ENCODE measurements at regions not wholly inside any gene's neighbourhood (a gene's known extent, or its start where the extent isn't known, plus 50 kb on each side); places are given as distances from the start of the nearest gene placed in this dataset.

DNA sequence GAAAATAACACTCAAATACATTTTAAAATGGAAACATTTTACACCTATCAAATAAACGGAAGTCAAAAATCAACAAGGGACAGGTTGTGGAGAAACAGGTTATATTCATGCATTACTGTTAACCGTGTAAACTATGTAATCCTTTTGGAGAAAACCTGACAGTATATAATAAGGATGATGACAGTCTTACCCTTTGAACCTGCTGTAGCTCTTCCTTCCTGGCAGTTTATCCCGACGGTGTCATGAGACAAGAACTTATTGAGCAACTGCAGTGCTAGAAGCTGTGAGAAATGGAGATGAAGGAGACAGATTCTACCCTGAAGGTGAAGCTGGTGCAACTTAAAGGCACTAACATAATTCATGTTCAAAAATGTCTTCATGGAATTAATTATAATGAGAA lies 76.7 kb downstream of the PLEKHG1 start:
- H3K9me3 ChIP-seq (ENCODE audit: insufficient read depth, low read length), result no peaks in the 10 kb centered on the region
- no peaks in the 10 kb centered on the region for H3F3A ChIP-seq (ENCODE audit: insufficient read depth)
- H3K9ac ChIP-seq (ENCODE audit: low read length), result no peak overlapping the region
- no peak overlapping the region for H3K27ac ChIP-seq (ENCODE audit: low read depth, low read length)
- H3K79me2 ChIP-seq (ENCODE audit: insufficient read depth, low read length), result no peaks in the 10 kb centered on the region
- no peak overlapping the region for H3K4me2 ChIP-seq (ENCODE audit: low read depth, low read length, poor library complexity, severe bottlenecking)
- no peaks in the 10 kb centered on the region; the same call in 1 of the 2 replicates for H3K36me3 ChIP-seq (ENCODE audit: low read length)
- 0 out of 2 replicates have a peak, but pooled peaks cover 3% of the 10 kb centered on the region for H4K20me1 ChIP-seq (ENCODE audit: low read depth, low read length)
- H2AFZ ChIP-seq (ENCODE audit: low read depth, low read length, severe bottlenecking), result no peak overlapping the region
- H3K4me3 ChIP-seq (ENCODE audit: insufficient read depth, low read length, poor library complexity, severe bottlenecking), result no peak overlapping the region
- TF ChIP-seq EZH2phosphoT487 (conservative IDR thresholded peaks at IDR 0.05; ENCODE audit: low read length), result no peak
- TF ChIP-seq, protein P1, sequence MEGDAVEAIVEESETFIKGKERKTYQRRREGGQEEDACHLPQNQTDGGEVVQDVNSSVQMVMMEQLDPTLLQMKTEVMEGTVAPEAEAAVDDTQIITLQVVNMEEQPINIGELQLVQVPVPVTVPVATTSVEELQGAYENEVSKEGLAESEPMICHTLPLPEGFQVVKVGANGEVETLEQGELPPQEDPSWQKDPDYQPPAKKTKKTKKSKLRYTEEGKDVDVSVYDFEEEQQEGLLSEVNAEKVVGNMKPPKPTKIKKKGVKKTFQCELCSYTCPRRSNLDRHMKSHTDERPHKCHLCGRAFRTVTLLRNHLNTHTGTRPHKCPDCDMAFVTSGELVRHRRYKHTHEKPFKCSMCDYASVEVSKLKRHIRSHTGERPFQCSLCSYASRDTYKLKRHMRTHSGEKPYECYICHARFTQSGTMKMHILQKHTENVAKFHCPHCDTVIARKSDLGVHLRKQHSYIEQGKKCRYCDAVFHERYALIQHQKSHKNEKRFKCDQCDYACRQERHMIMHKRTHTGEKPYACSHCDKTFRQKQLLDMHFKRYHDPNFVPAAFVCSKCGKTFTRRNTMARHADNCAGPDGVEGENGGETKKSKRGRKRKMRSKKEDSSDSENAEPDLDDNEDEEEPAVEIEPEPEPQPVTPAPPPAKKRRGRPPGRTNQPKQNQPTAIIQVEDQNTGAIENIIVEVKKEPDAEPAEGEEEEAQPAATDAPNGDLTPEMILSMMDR (IDR thresholded peaks at IDR 0.05; ENCODE audit: insufficient read depth, low read length, poor library complexity, severe bottlenecking), result no peak
- H3K27me3 ChIP-seq (ENCODE audit: low read length), result no peaks in the 10 kb centered on the region
- no peaks in the 10 kb centered on the region for H3K9me2 ChIP-seq (replicated peaks; ENCODE audit: insufficient read depth, low read length)

DNA sequence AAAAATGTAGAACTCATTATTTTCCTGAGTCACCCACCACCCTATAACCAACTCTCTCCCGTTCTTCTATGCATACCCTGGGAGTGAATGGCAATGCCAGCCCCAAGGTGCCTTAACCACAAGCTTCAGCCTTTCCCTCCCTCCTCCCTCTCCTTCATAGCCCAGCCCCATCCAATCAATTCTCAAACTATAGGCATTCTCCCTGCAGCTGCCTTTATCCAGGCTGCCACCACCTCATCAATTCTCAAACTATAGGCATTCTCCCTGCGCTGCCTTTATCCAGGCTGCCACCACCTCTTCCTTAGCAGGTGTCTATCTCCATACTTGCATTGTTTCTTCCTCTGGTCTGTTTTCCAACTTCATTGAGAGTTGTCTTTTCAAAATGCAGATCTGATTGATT lies 77.1 kb downstream of the PLEKHG1 start:
- TF ChIP-seq, protein P1 (IDR thresholded peaks at IDR 0.05; ENCODE audit: insufficient read depth, low read length, poor library complexity, severe bottlenecking), result no peak
- no peak for TF ChIP-seq EZH2phosphoT487 (conservative IDR thresholded peaks at IDR 0.05; ENCODE audit: low read length)
- H4K20me1 ChIP-seq (ENCODE audit: low read depth, low read length), result 0 out of 2 replicates have a peak, but pooled peaks cover 3% of the 10 kb centered on the region

DNA sequence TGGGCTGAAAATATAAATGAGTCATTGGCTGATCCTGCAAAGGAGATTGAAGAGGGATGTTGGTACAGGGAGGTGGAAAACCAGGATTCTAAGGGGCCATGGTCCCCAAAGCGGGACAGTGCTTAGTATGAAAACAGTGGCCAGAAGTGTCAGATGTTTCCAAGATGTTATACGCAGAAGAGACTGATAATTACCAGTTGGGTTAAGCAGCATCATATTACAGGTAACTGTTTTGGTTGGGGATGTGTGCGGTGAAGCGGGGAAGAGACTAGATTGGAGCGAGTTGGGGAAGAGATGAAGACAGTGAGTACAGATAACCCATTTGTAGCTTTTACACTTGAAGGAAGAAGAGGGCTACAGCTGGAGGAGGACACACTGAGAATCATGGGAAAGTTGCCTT lies 80.8 kb downstream of the PLEKHG1 start:
- Histone ChIP-seq H3K27ac (ENCODE audit: low read depth, low read length) (no peak overlapping the region), H3K27me3 (ENCODE audit: low read length) (no peaks in the 10 kb centered on the region), H3K9me3 (ENCODE audit: insufficient read depth, low read length) (no peaks in the 10 kb centered on the region), H3K9me2 (replicated peaks; ENCODE audit: insufficient read depth, low read length) (no peaks in the 10 kb centered on the region), H3K36me3 (ENCODE audit: low read length) (no peaks in the 10 kb centered on the region; the same call in 1 of the 2 replicates), H3K9ac (ENCODE audit: low read length) (no peak overlapping the region), H4K20me1 (ENCODE audit: low read depth, low read length) (0 out of 2 replicates have a peak, but pooled peaks cover 3% of the 10 kb centered on the region), H2AFZ (ENCODE audit: low read depth, low read length, severe bottlenecking) (no peak overlapping the region), H3K4me3 (ENCODE audit: insufficient read depth, low read length, poor library complexity, severe bottlenecking) (no peak overlapping the region), H3K4me2 (ENCODE audit: low read depth, low read length, poor library complexity, severe bottlenecking) (no peak overlapping the region), H3F3A (ENCODE audit: insufficient read depth) (no peaks in the 10 kb centered on the region), H3K79me2 (ENCODE audit: insufficient read depth, low read length) (no peaks in the 10 kb centered on the region)
- TF ChIP-seq, protein P1 (IDR thresholded peaks at IDR 0.05; ENCODE audit: insufficient read depth, low read length, poor library complexity, severe bottlenecking), result no peak
- no peak for TF ChIP-seq EZH2phosphoT487 (conservative IDR thresholded peaks at IDR 0.05; ENCODE audit: low read length)

More for the DNA sequence above, 77.1 kb downstream of the PLEKHG1 start:
- H3K4me2 ChIP-seq (ENCODE audit: low read depth, low read length, poor library complexity, severe bottlenecking), result no peak overlapping the region
- H3K27me3 ChIP-seq (ENCODE audit: low read length), result no peaks in the 10 kb centered on the region
- no peaks in the 10 kb centered on the region; the same call in 1 of the 2 replicates for H3K36me3 ChIP-seq (ENCODE audit: low read length)
- H3K27ac ChIP-seq (ENCODE audit: low read depth, low read length), result no peak overlapping the region
- no peaks in the 10 kb centered on the region for H3K79me2 ChIP-seq (ENCODE audit: insufficient read depth, low read length)
- H3K4me3 ChIP-seq (ENCODE audit: insufficient read depth, low read length, poor library complexity, severe bottlenecking), result no peak overlapping the region
- H3K9ac ChIP-seq (ENCODE audit: low read length), result no peak overlapping the region
- no peaks in the 10 kb centered on the region for H3K9me2 ChIP-seq (replicated peaks; ENCODE audit: insufficient read depth, low read length)
- H3K9me3 ChIP-seq (ENCODE audit: insufficient read depth, low read length), result no peaks in the 10 kb centered on the region
- no peaks in the 10 kb centered on the region for H3F3A ChIP-seq (ENCODE audit: insufficient read depth)
- H2AFZ ChIP-seq (ENCODE audit: low read depth, low read length, severe bottlenecking), result no peak overlapping the region

All from SU-DHL-6 (cell line).